ENCODE measurements at regions not wholly inside any gene's neighbourhood (a gene's known extent, or its start where the extent isn't known, plus 50 kb on each side); places are given as distances from the start of the nearest gene placed in this dataset.

- no peaks in the 10 kb centered on the region for H3K79me2 ChIP-seq (ENCODE audit: insufficient read depth, low read length)
- no peaks in the 10 kb centered on the region for H3K4me1 ChIP-seq (ENCODE audit: insufficient read depth, low read length, poor library complexity, severe bottlenecking)
- no peaks in the 10 kb centered on the region for H4K20me1 ChIP-seq (ENCODE audit: insufficient read depth, low read length, poor library complexity, severe bottlenecking)
- H3K9ac ChIP-seq (ENCODE audit: low read depth, low read length, poor library complexity, severe bottlenecking) = no peak overlapping the region
- no peaks in the 10 kb centered on the region for H3K9me2 ChIP-seq (replicated peaks; ENCODE audit: low read depth, low read length)
- no peak overlapping the region for H3K4me2 ChIP-seq (ENCODE audit: low read depth, low read length, poor library complexity, severe bottlenecking)
- TF ChIP-seq EZH2phosphoT487 (IDR thresholded peaks at IDR 0.05; ENCODE audit: borderline replicate concordance) (no peak), CTCF (conservative IDR thresholded peaks at IDR 0.05; ENCODE audit: low read length) (no peak)
- no peaks in the 10 kb centered on the region for H3K9me3 ChIP-seq (ENCODE audit: insufficient read depth, low read depth, low read length)
- no peaks in the 10 kb centered on the region for H3F3A ChIP-seq (ENCODE audit: low read depth)
- no peaks in the 10 kb centered on the region for H3K36me3 ChIP-seq (ENCODE audit: insufficient read depth, low read length)
- H2AFZ ChIP-seq (ENCODE audit: low read length) = no peak overlapping the region
- no peaks in the 10 kb centered on the region for H3K27me3 ChIP-seq (ENCODE audit: insufficient read depth, low read length, poor library complexity, severe bottlenecking)
- no peak overlapping the region for H3K4me3 ChIP-seq (ENCODE audit: low read length, poor library complexity, severe bottlenecking)
Observed at GRCh38 chr7:54326592-54327167, 215.5 kb upstream of the VSTM2A start.

GRCh38 chr7:54330216-54330800, 211.9 kb upstream of the VSTM2A start:
- Histone ChIP-seq H3K79me2 (ENCODE audit: insufficient read depth, low read length) (no peaks in the 10 kb centered on the region), H2AFZ (ENCODE audit: low read length) (no peak overlapping the region), H3K4me3 (ENCODE audit: low read length, poor library complexity, severe bottlenecking) (no peak overlapping the region), H3K4me1 (ENCODE audit: insufficient read depth, low read length, poor library complexity, severe bottlenecking) (no peaks in the 10 kb centered on the region), H3K36me3 (ENCODE audit: insufficient read depth, low read length) (no peaks in the 10 kb centered on the region), H3K4me2 (ENCODE audit: low read depth, low read length, poor library complexity, severe bottlenecking) (no peak overlapping the region), H3F3A (ENCODE audit: low read depth) (no peaks in the 10 kb centered on the region), H3K9ac (ENCODE audit: low read depth, low read length, poor library complexity, severe bottlenecking) (no peak overlapping the region), H4K20me1 (ENCODE audit: insufficient read depth, low read length, poor library complexity, severe bottlenecking) (no peaks in the 10 kb centered on the region), H3K27me3 (ENCODE audit: insufficient read depth, low read length, poor library complexity, severe bottlenecking) (no peaks in the 10 kb centered on the region), H3K9me3 (ENCODE audit: insufficient read depth, low read depth, low read length) (no peaks in the 10 kb centered on the region), H3K9me2 (replicated peaks; ENCODE audit: low read depth, low read length) (no peaks in the 10 kb centered on the region)
- no peak for TF ChIP-seq CTCF (conservative IDR thresholded peaks at IDR 0.05; ENCODE audit: low read length)
- no peak for TF ChIP-seq EZH2phosphoT487 (IDR thresholded peaks at IDR 0.05; ENCODE audit: borderline replicate concordance)

GRCh38 chr7:54331311-54331710, 210.9 kb upstream of the VSTM2A start:
- no peaks in the 10 kb centered on the region for H3K9me2 ChIP-seq (replicated peaks; ENCODE audit: low read depth, low read length)
- H3K4me2 ChIP-seq (ENCODE audit: low read depth, low read length, poor library complexity, severe bottlenecking) = no peak overlapping the region
- H3K36me3 ChIP-seq (ENCODE audit: insufficient read depth, low read length) = no peaks in the 10 kb centered on the region
- no peak overlapping the region for H3K4me3 ChIP-seq (ENCODE audit: low read length, poor library complexity, severe bottlenecking)
- H4K20me1 ChIP-seq (ENCODE audit: insufficient read depth, low read length, poor library complexity, severe bottlenecking) = no peaks in the 10 kb centered on the region
- no peaks in the 10 kb centered on the region for H3K4me1 ChIP-seq (ENCODE audit: insufficient read depth, low read length, poor library complexity, severe bottlenecking)
- H3K9ac ChIP-seq (ENCODE audit: low read depth, low read length, poor library complexity, severe bottlenecking) = no peak overlapping the region
- TF ChIP-seq CTCF (conservative IDR thresholded peaks at IDR 0.05; ENCODE audit: low read length) = no peak
- no peak for TF ChIP-seq EZH2phosphoT487 (IDR thresholded peaks at IDR 0.05; ENCODE audit: borderline replicate concordance)
- H3K27me3 ChIP-seq (ENCODE audit: insufficient read depth, low read length, poor library complexity, severe bottlenecking) = no peaks in the 10 kb centered on the region
- H3F3A ChIP-seq (ENCODE audit: low read depth) = no peaks in the 10 kb centered on the region
- no peaks in the 10 kb centered on the region for H3K79me2 ChIP-seq (ENCODE audit: insufficient read depth, low read length)
- H2AFZ ChIP-seq (ENCODE audit: low read length) = no peak overlapping the region
- no peaks in the 10 kb centered on the region for H3K9me3 ChIP-seq (ENCODE audit: insufficient read depth, low read depth, low read length)

Measured in Loucy (cell line).